Adrenal gland (tissue), 9 donors: ENCODE measurements at regions not wholly inside any gene's neighbourhood (a gene's known extent, or its start where the extent isn't known, plus 50 kb on each side); places are given as distances from the start of the nearest gene placed in this dataset.
"Not testable (repeated sequence)": the region's sequence is repeated elsewhere in the genome, so short reads cannot be mapped to it uniquely, and the experiment has no call there.

Experiments used
- DNase-seq, 7 donors: peaks; one replicate each; pipeline ENCODE4 v3.0.0-alpha.2; 2019 to 2020
- H3K27ac ChIP-seq, 5 donors: fragments of 200-600 bp; sonication (generic) in 4 of 5; 1 replicate in 3 of 5; 2 replicates in 2 of 5; pipeline versions ENCODE4 v1.5.1 to v1.8.0; 2016 to 2020; ENCODE audit warnings: mild to moderate bottlenecking in 1 of 5
- H3K27me3 ChIP-seq: fragments of 200-600 bp; 2 replicates; pipeline ENCODE4 v1.8.0; 2021
- H3K36me3 ChIP-seq, 2 donors: fragments of 200-600 bp; replicated peaks in 1 of 2; 1 replicate in 1 of 2; 2 replicates in 1 of 2; pipeline versions ENCODE4 v1.5.1 to v1.8.0; 2018 to 2022
- H3K4me1 ChIP-seq, 2 donors: fragments of 200-600 bp; replicated peaks in 1 of 2; 1 replicate in 1 of 2; 2 replicates in 1 of 2; pipeline versions ENCODE4 v1.5.1 to v1.8.0; 2018 to 2021
- H3K4me3 ChIP-seq, 4 donors: fragments of 200-600 bp; sonication (generic) in 3 of 4; one replicate each; pipeline ENCODE4 v1.5.1; 2016 to 2018
- H3K9me3 ChIP-seq, 3 donors: fragments of 200-600 bp; sonication (generic) in 1 of 3; replicated peaks in 1 of 3; 1 replicate in 2 of 3; 2 replicates in 1 of 3; pipeline versions ENCODE4 v1.5.1 to v1.8.0; 2016 to 2021
- POLR2A ChIP-seq, 2 donors: fragments of 450-650 bp; IDR thresholded peaks; one replicate each; pipeline ENCODE4 v1.6.1; 2017; ENCODE audit warnings: antibody characterized with exemption in 2 of 2, mild to moderate bottlenecking in 2 of 2, moderate library complexity in 1 of 2
- WGBS, 4 donors: extraction: QIAGEN DNeasy Blood & Tissue Kit in 2 of 4; methylation state at CpG; one replicate each; pipeline versions ENCODE4 v1.1.5 to v1.1.7; 2013 to 2017; 5-methylcytosine and 5-hydroxymethylcytosine counted together
- intact Hi-C, 2 donors: fragments of 100-400 bp; cut with DNase I; formaldehyde crosslinking; loops; one replicate each; pipeline versions ENCODE4 v1.14.1 to v1.15.0; 2022 to 2023
- TF ChIP-seq, protein P1 (sequence below), 6 experiments: fragments of 450-650 bp in 4 of 6; fragments of 200-600 bp in 2 of 6; sonication (generic) in 1 of 6; IDR thresholded peaks; 1 replicate in 5 of 6; 2 replicates in 1 of 6; pipeline versions ENCODE4 v1.5.1 to v1.8.0; 2016 to 2021; ENCODE audit warnings: antibody characterized with exemption in 6 of 6, mild to moderate bottlenecking in 2 of 6, moderate library complexity in 1 of 6
- donor health status: healthy with polysubstance abuse.
- donor health status: Bipolar disorder and iron deficiency.
- donor health status: DM: yes; HTN: yes; CAD: no.
- donor health status: DM: no; HTN: no; CAD: no.
- donor health status: DM: no; HTN: no; CAD: no.

DNA sequence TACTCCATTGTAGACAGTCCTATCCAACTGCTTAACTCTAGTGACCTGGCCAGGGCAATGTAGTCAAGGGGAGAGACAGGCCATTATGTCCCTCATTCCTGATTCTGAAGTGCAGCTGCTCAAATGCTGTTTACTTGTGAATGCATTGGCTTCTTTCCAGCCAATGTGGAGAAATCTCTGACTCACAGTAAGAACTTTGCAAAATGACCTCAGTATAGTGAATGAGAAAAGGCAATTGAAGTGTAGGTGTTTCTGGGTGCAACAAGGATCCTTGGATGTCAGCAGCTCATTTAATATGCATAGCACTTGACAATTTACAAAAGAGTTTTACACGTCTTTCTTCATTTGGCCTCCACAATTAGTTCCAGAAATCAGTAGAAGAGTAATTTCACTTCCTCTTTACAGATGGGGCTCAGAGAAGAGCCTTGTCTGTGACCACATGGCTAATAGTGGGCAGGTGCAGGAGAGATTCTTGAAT, 367.2 kb downstream of the OSTF1 start:
- no peaks in the 10 kb centered on the region for H3K36me3 ChIP-seq
- H3K9me3 ChIP-seq, result peaks cover 0 to 5% (median 0%) of the 10 kb centered on the region in 3 donors
- no peaks in the 10 kb centered on the region for H3K27me3 ChIP-seq
- TF ChIP-seq POLR2A (IDR thresholded peaks at IDR 0.05), result no peak
- TF ChIP-seq, protein P1, sequence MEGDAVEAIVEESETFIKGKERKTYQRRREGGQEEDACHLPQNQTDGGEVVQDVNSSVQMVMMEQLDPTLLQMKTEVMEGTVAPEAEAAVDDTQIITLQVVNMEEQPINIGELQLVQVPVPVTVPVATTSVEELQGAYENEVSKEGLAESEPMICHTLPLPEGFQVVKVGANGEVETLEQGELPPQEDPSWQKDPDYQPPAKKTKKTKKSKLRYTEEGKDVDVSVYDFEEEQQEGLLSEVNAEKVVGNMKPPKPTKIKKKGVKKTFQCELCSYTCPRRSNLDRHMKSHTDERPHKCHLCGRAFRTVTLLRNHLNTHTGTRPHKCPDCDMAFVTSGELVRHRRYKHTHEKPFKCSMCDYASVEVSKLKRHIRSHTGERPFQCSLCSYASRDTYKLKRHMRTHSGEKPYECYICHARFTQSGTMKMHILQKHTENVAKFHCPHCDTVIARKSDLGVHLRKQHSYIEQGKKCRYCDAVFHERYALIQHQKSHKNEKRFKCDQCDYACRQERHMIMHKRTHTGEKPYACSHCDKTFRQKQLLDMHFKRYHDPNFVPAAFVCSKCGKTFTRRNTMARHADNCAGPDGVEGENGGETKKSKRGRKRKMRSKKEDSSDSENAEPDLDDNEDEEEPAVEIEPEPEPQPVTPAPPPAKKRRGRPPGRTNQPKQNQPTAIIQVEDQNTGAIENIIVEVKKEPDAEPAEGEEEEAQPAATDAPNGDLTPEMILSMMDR (IDR thresholded peaks at IDR 0.05), result no peak
- 17 to 39% (median 34%) methylated on average over 1 of the region's 1 CpG for WGBS, 4 donors
- no peak overlapping the region for H3K4me3 ChIP-seq
- intact Hi-C loops, result no loop called here
- peak in 4 of 7 donors; percentile 13 to 28 (median 19) for DNase-seq
- H3K27ac ChIP-seq, result no peak overlapping the region
- peaks cover 0 to 12% of the 10 kb centered on the region in 2 donors for H3K4me1 ChIP-seq

DNA sequence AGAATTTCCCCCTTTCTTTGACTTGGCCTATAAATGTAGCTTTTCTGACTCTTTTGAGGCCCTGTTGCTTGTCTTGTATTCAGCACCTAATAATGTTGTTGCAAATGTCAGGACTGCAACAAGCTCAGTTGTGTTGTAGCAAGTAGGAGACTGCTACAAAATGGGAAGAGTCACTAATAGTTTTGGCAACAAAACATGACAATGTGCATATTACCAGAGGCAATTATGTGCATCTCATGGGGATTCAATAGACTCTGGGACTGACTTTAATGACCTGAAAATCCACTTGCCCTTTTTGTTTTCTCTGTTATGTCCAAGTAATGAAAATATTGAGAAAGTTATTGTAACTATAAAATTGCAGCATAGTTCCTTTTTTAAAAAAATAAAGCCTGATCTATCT, 368.4 kb downstream of the OSTF1 start:
- Histone ChIP-seq H3K9me3 (peaks cover 0 to 5% (median 0%) of the 10 kb centered on the region in 3 donors), H3K27ac (no peak overlapping the region), H3K27me3 (no peaks in the 10 kb centered on the region), H3K4me3 (no peak overlapping the region), H3K4me1 (peaks cover 0 to 5% of the 10 kb centered on the region in 2 donors), H3K36me3 (no peaks in the 10 kb centered on the region)
- DNase-seq, result no peak
- intact Hi-C loops, result no loop called here
- no peak for TF ChIP-seq POLR2A (IDR thresholded peaks at IDR 0.05)
- TF ChIP-seq, protein P1 (IDR thresholded peaks at IDR 0.05), result no peak

DNA sequence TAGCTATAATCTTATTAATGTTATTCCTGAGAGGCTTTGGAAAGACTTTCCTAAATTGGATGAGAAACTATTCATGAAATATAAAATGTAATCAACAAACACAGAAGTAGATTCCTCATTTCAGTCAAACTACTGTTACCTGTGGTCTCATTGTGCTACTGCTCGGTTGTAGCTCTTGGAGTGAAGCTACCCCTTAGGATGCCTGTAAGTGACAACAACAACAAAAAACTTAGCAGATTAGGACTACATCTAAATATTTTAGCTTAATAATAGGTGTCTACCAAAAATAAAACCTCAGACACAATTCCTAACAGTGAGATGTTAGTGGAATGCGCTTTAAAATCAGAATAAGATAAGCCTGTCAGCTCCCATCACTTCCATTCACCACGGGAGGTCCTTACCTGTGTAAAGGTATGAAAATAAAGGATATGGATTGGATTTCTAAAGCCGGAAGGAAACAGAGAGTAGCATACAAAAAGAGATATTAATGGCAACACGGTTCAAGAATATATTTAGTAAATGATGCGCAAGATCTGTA, 369.2 kb downstream of the OSTF1 start:
- peak overlapping the region in 1 of 5 donors; percentile 20 for H3K27ac ChIP-seq
- WGBS, 4 donors, result 70 to 88% (median 81%) methylated on average over 6 of the region's 6 CpGs
- TF ChIP-seq, protein P1 (IDR thresholded peaks at IDR 0.05), result no peak
- TF ChIP-seq POLR2A (IDR thresholded peaks at IDR 0.05), result no peak
- DNase-seq, result no peak
- H3K27me3 ChIP-seq, result no peaks in the 10 kb centered on the region
- H3K9me3 ChIP-seq, result peaks cover 0 to 5% (median 0%) of the 10 kb centered on the region in 3 donors
- H3K4me1 ChIP-seq, result no peaks in the 10 kb centered on the region
- intact Hi-C loops, result no loop called here
- H3K36me3 ChIP-seq, result no peaks in the 10 kb centered on the region
- no peak overlapping the region for H3K4me3 ChIP-seq

DNA sequence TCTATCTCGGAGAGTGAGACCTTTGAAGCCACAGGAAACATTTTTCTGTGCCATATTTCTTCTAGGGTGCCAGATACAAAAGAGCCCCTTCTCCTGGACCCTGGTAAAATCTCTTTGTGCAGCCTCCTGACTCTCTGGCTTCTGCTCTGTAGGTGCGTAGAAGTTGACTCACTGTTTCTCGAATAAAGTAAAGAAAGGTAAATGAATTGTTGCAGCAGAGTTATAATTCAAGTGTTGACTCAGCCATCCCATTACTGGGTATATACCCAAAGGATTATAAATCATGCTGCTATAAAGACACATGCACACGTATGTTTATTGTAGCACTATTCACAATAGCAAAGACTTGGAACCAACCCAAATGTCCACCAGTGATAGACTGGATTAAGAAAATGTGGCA, 371.0 kb downstream of the OSTF1 start:
- H3K36me3 ChIP-seq, H3K4me1 ChIP-seq, H3K27ac ChIP-seq, H3K4me3 ChIP-seq, H3K9me3 ChIP-seq, DNase-seq, H3K27me3 ChIP-seq, intact Hi-C loops: not testable (repeated sequence)
- WGBS, 4 donors, result 53 to 79% (median 68%) methylated on average over 4 of the region's 4 CpGs

DNA sequence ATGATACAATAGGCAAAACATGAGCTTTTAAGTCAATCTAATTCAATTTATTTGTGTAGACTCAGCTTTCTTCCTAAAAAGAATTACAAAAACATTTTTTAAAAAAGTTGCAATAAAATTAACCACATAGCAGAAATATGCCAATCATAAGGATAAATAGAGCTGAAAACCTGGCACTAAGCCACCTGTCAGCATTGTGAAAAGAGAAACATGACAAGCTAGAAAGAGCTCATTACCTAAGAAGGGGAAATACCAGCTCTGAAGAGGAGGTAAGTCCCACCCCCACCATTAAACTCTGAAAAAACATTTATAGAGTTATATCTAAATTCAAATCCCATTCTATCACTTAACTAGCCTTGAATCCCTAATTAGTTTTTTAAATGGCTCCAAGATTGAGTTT, 372.9 kb downstream of the OSTF1 start:
- TF ChIP-seq, protein P1 (IDR thresholded peaks at IDR 0.05), result no peak
- TF ChIP-seq POLR2A (IDR thresholded peaks at IDR 0.05), result no peak
- no peaks in the 10 kb centered on the region for H3K27me3 ChIP-seq
- H3K9me3 ChIP-seq, result peaks cover 0 to 5% (median 0%) of the 10 kb centered on the region in 3 donors
- H3K27ac ChIP-seq, result no peak overlapping the region
- no peaks in the 10 kb centered on the region for H3K4me1 ChIP-seq
- H3K4me3 ChIP-seq, result no peak overlapping the region
- DNase-seq, result no peak
- intact Hi-C loops, result no loop called here
- H3K36me3 ChIP-seq, result no peaks in the 10 kb centered on the region
